PC-9 (cell line): ENCODE measurements at regions not wholly inside any gene's neighbourhood (a gene's known extent, or its start where the extent isn't known, plus 50 kb on each side); places are given as distances from the start of the nearest gene placed in this dataset.

Experiments
- EZH2 ChIP-seq: fragments of 200-600 bp; sonication (generic); IDR thresholded peaks from 2 replicates; pipeline ENCODE4 v1.8.0; 2017; ENCODE audit warnings: antibody characterized with exemption, low read depth
- TF ChIP-seq, protein P1 (sequence below): fragments of 200-600 bp; sonication (generic); conservative IDR thresholded peaks from 2 replicates; pipeline ENCODE4 v1.6.1; 2017; ENCODE audit warnings: mixed run types, antibody characterized with exemption, mild to moderate bottlenecking, moderate library complexity

DNA sequence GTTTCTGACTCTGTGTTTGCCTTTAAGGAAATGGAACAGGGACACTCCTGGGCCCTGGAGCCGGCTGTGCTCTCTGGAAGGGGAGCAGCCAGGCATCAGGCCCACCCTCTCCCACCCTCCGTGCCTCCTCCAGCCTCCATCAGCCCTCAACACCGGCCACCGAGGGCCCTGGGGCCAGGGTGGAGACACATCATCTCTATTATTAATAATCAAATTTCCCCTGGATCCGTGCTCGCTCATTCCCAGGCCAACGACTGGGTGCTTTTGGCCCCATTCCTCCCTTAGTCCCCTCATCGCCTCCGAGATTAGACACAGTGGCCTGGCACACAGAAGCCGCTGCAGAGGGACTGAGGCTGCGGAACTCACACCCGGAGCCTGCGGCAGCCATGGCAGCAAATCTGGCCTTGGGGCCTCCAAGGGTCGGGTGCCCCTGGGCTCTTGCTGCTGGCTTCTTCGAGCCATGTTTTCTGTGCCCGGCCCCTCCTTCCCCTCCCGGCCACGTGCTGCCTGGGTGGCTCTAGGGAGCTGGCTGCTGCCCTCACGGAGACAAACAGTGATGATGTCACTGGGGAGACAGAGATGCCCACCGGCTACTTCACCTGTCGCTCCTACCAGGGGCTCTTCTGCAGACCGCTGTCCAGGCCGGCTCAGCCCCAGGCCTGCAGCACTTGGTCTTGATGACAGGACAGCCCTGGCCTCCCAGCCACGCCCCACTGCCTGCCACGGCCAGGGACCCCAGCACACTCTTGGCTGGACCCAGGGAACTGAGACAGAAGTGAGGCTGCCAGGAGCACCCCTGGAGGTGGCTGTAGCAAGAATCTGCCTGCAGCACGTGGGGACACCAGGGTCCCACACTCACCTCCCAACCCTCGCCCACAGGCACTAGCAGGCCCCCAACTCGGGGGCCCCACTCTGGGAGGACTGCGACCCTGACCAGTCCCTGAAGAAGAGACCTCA, 76.6 kb upstream of the PPP1R26 start:
- TF ChIP-seq, protein P1, sequence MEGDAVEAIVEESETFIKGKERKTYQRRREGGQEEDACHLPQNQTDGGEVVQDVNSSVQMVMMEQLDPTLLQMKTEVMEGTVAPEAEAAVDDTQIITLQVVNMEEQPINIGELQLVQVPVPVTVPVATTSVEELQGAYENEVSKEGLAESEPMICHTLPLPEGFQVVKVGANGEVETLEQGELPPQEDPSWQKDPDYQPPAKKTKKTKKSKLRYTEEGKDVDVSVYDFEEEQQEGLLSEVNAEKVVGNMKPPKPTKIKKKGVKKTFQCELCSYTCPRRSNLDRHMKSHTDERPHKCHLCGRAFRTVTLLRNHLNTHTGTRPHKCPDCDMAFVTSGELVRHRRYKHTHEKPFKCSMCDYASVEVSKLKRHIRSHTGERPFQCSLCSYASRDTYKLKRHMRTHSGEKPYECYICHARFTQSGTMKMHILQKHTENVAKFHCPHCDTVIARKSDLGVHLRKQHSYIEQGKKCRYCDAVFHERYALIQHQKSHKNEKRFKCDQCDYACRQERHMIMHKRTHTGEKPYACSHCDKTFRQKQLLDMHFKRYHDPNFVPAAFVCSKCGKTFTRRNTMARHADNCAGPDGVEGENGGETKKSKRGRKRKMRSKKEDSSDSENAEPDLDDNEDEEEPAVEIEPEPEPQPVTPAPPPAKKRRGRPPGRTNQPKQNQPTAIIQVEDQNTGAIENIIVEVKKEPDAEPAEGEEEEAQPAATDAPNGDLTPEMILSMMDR = no peak
- TF ChIP-seq EZH2 = no peak
